ENCODE measurements at regions not wholly inside any gene's neighbourhood (a gene's known extent, or its start where the extent isn't known, plus 50 kb on each side); places are given as distances from the start of the nearest gene placed in this dataset.

DNA sequence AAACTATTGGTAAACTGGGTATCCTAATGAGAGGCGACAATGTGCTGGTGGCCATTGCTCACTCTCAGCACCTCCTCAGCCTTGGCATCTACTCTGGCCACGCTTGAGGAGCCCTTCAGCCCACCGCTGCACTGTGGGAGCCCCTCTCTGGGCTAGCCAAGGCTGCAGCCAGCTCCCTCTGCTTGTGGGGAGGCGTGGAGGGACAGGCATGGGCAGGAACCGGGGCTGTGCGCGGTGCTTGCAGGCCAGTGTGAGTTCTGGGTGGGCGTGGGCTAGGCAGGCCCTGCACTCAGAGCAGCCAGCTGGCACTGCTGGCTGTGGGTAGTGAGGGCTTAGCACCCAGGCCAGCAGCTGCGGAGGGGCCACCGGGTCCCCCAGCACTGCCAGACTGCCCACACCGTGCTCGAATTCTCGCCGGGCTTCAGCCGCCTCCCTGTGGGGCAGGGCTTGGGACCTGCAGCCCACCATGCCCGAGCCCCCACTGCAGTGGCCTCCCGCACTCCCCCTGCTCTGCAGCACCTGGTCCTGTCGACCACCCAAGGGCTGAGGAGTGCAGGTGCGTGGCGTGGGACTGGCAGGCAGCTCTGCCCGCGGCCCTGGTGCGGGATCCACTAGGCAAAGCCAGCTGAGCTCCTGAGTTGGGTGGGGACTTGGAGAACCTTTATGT, 575.9 kb upstream of the ANO3 start:
- no peak for TF ChIP-seq CTCF (conservative IDR thresholded peaks at IDR 0.05; ENCODE audit: low read depth, low read length)
- H3K4me3 ChIP-seq (ENCODE audit: low read depth, low read length): no peak overlapping the region
- no peak for DNase-seq (ENCODE audit: low read depth)

DNA sequence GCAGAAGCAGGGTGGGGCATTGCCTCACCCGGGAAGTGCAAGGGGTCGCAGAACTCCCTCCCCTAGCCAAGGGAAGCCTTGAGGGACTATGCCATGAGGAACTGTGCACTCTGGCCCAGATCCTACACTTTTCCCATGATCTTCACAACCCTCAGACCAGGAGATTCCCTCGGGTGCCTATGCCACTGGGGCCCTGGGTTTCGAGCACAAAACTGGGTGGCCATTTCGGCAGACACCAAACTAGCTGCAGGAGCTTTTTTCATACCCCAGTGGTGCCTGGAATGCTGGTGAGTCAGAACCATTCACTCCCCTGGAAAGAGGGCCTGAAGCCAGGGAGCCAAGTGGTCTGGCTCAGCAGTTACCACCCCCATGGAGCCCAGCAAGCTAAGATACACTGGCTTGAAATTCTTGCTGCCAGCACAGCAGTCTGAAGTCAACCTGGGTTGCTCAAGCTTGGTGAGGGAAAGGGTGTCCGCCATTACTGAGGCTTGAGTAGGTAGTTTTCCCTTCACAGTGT, 573.7 kb upstream of the ANO3 start:
- TF ChIP-seq CTCF (conservative IDR thresholded peaks at IDR 0.05; ENCODE audit: low read depth, low read length): no peak
- DNase-seq (ENCODE audit: low read depth): peak; percentile 25
- H3K4me3 ChIP-seq (ENCODE audit: low read depth, low read length): no peak overlapping the region

DNA sequence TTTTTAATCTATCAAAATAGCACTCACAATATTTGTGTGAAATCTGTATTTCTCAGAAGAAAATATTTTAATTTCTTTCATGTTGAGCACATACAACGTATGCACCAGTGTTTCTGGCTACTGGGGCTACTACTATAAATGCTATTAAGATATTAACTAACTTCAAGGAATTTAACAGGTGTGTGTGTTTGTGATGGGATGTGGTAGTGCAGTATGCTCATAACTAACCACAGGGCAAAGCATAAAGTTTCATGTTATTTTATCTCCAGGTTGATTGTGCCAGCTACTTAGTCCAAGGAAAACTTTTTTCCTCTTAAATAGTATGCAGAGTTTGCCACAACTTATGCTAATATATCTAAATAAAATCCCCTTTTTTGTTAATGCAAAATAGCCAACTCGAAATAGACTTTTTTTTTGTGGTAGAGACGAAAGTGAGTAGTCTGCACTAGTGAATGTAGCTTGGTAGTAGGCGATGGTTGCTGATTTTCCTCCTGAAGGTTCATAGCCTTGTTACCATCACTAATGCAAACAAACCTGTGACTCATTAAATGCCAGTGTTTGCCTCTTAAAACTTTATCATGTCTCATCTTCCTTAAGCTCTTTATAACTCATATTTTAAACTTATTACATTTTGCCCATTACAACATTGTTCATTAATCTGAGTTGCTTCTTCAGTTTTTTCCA, 565.5 kb upstream of the ANO3 start:
- H3K4me3 ChIP-seq (ENCODE audit: low read depth, low read length): no peak overlapping the region
- TF ChIP-seq CTCF (conservative IDR thresholded peaks at IDR 0.05; ENCODE audit: low read depth, low read length): no peak
- DNase-seq (ENCODE audit: low read depth): no peak

- DNase-seq (ENCODE audit: low read depth): peak; percentile 4
- no peak for TF ChIP-seq CTCF (conservative IDR thresholded peaks at IDR 0.05; ENCODE audit: low read depth, low read length)
- no peak overlapping the region for H3K4me3 ChIP-seq (ENCODE audit: low read depth, low read length)
Measured at GRCh38 chr11:25769287-25769686, 562.6 kb upstream of the ANO3 start.

DNA sequence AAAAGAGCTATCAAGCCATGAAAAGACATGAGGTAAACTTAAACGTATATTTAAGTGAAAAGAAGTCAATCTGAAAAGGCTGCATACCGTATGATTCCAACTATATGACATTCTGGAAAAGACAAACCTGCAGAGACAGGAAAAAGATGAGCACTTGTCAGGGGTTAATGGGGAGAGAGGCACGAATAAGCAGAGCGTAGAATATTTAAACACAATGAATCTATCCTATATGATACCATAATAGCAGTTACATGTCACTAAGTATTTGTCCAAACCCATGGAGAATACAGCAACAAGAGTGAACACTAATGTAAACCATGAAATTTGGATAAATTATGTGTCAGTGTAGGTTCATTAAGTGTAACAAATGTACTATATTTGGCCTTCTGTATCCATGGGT, 560.3 kb upstream of the ANO3 start:
- TF ChIP-seq CTCF (conservative IDR thresholded peaks at IDR 0.05; ENCODE audit: low read depth, low read length): no peak
- no peak for DNase-seq (ENCODE audit: low read depth)
- H3K4me3 ChIP-seq (ENCODE audit: low read depth, low read length): no peak overlapping the region

- DNase-seq (ENCODE audit: low read depth): no peak
- H3K4me3 ChIP-seq (ENCODE audit: low read depth, low read length): no peak overlapping the region
- no peak for TF ChIP-seq CTCF (conservative IDR thresholded peaks at IDR 0.05; ENCODE audit: low read depth, low read length)
Measured at GRCh38 chr11:25775603-25776002, 556.3 kb upstream of the ANO3 start.

Measured in epithelial cell of proximal tubule (primary cell).